ENCODE measurements at regions not wholly inside any gene's neighbourhood (a gene's known extent, or its start where the extent isn't known, plus 50 kb on each side); places are given as distances from the start of the nearest gene placed in this dataset.

DNA sequence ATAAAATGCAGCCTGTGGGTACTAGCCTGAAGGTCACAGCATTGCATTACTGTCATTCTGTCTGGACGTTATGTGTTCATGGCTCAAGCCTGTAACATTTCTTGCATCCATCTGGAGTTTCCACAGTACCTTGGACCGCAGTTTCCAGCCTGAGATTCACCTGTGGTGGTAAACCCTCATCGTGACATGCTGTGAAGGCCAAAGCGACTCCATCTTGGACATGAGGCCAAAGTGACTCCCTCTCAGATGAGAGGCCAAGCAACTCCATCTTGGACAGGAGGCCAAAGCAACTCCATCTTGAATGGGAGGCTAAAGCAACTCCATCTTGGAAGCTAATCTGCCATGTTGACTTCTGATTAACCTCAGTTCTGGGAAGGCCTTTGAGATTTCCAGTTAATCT is 257.7 kb upstream of the MYT1L start:
- TF ChIP-seq, protein P1, sequence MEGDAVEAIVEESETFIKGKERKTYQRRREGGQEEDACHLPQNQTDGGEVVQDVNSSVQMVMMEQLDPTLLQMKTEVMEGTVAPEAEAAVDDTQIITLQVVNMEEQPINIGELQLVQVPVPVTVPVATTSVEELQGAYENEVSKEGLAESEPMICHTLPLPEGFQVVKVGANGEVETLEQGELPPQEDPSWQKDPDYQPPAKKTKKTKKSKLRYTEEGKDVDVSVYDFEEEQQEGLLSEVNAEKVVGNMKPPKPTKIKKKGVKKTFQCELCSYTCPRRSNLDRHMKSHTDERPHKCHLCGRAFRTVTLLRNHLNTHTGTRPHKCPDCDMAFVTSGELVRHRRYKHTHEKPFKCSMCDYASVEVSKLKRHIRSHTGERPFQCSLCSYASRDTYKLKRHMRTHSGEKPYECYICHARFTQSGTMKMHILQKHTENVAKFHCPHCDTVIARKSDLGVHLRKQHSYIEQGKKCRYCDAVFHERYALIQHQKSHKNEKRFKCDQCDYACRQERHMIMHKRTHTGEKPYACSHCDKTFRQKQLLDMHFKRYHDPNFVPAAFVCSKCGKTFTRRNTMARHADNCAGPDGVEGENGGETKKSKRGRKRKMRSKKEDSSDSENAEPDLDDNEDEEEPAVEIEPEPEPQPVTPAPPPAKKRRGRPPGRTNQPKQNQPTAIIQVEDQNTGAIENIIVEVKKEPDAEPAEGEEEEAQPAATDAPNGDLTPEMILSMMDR (IDR thresholded peaks at IDR 0.05; ENCODE audit: low read length) = no peak
- no peak for TF ChIP-seq EZH2 (IDR thresholded peaks at IDR 0.05; ENCODE audit: borderline replicate concordance, low read length)
